Prostate gland (tissue), 2 donors: ENCODE measurements at regions not wholly inside any gene's neighbourhood (a gene's known extent, or its start where the extent isn't known, plus 50 kb on each side); places are given as distances from the start of the nearest gene placed in this dataset.

Experiments used
- CTCF ChIP-seq, 4 experiments: fragments of 200-600 bp in 2 of 4; fragments of 450-650 bp in 2 of 4; sonication (generic) in 2 of 4; IDR thresholded peaks; 1 replicate in 3 of 4; 2 replicates in 1 of 4; pipeline ENCODE4 v1.5.1; 2016 to 2019; ENCODE audit warnings: antibody characterized with exemption in 4 of 4, mild to moderate bottlenecking in 2 of 4, moderate library complexity in 2 of 4
- POLR2A ChIP-seq: fragments of 450-650 bp; IDR thresholded peaks from one replicate; pipeline ENCODE4 v1.6.1; 2016; ENCODE audit warnings: antibody characterized with exemption, mild to moderate bottlenecking
- POLR2AphosphoS5 ChIP-seq: sonication (generic); formaldehyde crosslinking; IDR thresholded peaks from one replicate; pipeline ENCODE4 v1.6.1; 2017; ENCODE audit warnings: antibody characterized with exemption

- TF ChIP-seq CTCF (IDR thresholded peaks at IDR 0.05) (no peak), POLR2AphosphoS5 (no peak), POLR2A (no peak)
Measured at GRCh38 chr6:4516206-4516605, 260.0 kb upstream of the CDYL start.
